Kidney (tissue), 13 donors: ENCODE measurements at regions not wholly inside any gene's neighbourhood (a gene's known extent, or its start where the extent isn't known, plus 50 kb on each side); places are given as distances from the start of the nearest gene placed in this dataset.

ENCODE experiments used
- DNase-seq, 5 donors: peaks; one replicate each; pipeline ENCODE4 v3.0.0-alpha.2; 2013 to 2020
- FAIRE-seq: peaks from 2 replicates; lab custom pipeline; 2012; peaks lifted over from hg19 to GRCh38; lab: Jason Lieb, UNC
- H3K27ac ChIP-seq, 2 donors: one replicate each; pipeline ENCODE4 v1.7.0; 2013; ENCODE audit warnings: low read depth in 2 of 2, low read length in 2 of 2, inconsistent platforms in 1 of 2
- H3K27me3 ChIP-seq: one replicate; pipeline ENCODE4 v1.7.1; 2013; ENCODE audit warnings: low read length, inconsistent platforms; ENCODE audit not compliant: control insufficient read depth, insufficient read depth
- H3K36me3 ChIP-seq, 3 donors: one replicate each; pipeline versions ENCODE4 v1.7.0 to v1.7.1; 2013; ENCODE audit warnings: low read length in 3 of 3, control low read depth in 1 of 3, inconsistent platforms in 1 of 3; ENCODE audit not compliant: insufficient read depth in 3 of 3, control insufficient read depth in 2 of 3
- H3K4me1 ChIP-seq, 3 donors: one replicate each; pipeline versions ENCODE4 v1.7.0 to v1.7.1; 2013; ENCODE audit warnings: low read length in 3 of 3, inconsistent platforms in 1 of 3, low read depth in 1 of 3; ENCODE audit not compliant: control insufficient read depth in 2 of 3, insufficient read depth in 2 of 3
- H3K4me3 ChIP-seq, 3 donors: one replicate each; pipeline versions ENCODE4 v1.7.0 to v1.8.1; 2013; ENCODE audit warnings: low read length in 3 of 3, control low read depth in 1 of 3, inconsistent platforms in 1 of 3
- H3K9ac ChIP-seq, 3 donors: one replicate each; pipeline versions ENCODE4 v1.7.0 to v1.7.1; 2013; ENCODE audit warnings: low read length in 3 of 3, control low read depth in 1 of 3, inconsistent platforms in 1 of 3
- H3K9me3 ChIP-seq, 3 donors: one replicate each; pipeline versions ENCODE4 v1.7.0 to v1.7.1; 2013; ENCODE audit warnings: low read length in 3 of 3, control low read depth in 1 of 3, inconsistent platforms in 1 of 3; ENCODE audit not compliant: control insufficient read depth in 2 of 3, insufficient read depth in 1 of 3
- CTCF ChIP-seq: IDR thresholded peaks from 3 replicates; pipeline ENCODE4 v1.5.1; 2012; ENCODE audit warnings: mild to moderate bottlenecking, moderate library complexity, borderline replicate concordance; ENCODE audit not compliant: insufficient read depth; ENCODE audit errors: extremely low read depth
- intact Hi-C: fragments of 100-400 bp; cut with DNase I; formaldehyde crosslinking; loops from one replicate; pipeline ENCODE4 v1.11.1; 2022
- donor health status: control.
- donor health status: control.
- donor health status: control.
- donor health status: control.
- donor health status: control.
- donor health status: DM: yes; HTN: yes; CAD: no.
- donor health status: Normal renal cell carcinoma (clear cell type).

- no peak overlapping the region for H3K9ac ChIP-seq
- H3K4me1 ChIP-seq, result no peaks in the 10 kb centered on the region
- H3K27me3 ChIP-seq, result no peaks in the 10 kb centered on the region
- TF ChIP-seq CTCF, result no peak
- no peaks in the 10 kb centered on the region for H3K9me3 ChIP-seq
- no peak overlapping the region for H3K27ac ChIP-seq
- DNase-seq, result no peak
- no peak for FAIRE-seq
- no peak overlapping the region for H3K4me3 ChIP-seq
- no peaks in the 10 kb centered on the region for H3K36me3 ChIP-seq
- intact Hi-C loops, result no loop called here
Measured at GRCh38 chr7:19407270-19407669, 262.0 kb upstream of the FERD3L start.

GRCh38 chr7:19405541-19405940 is 260.3 kb upstream of the FERD3L start:
- H3K36me3 ChIP-seq, result no peaks in the 10 kb centered on the region
- H3K9me3 ChIP-seq, result no peaks in the 10 kb centered on the region
- no peak for DNase-seq
- no peak for FAIRE-seq
- no peaks in the 10 kb centered on the region for H3K4me1 ChIP-seq
- H3K4me3 ChIP-seq, result no peak overlapping the region
- intact Hi-C loops, result no loop called here
- no peak overlapping the region for H3K9ac ChIP-seq
- H3K27me3 ChIP-seq, result no peaks in the 10 kb centered on the region
- TF ChIP-seq CTCF, result no peak
- no peak overlapping the region for H3K27ac ChIP-seq

- intact Hi-C loops, result no loop called here
- FAIRE-seq, result no peak
- no peaks in the 10 kb centered on the region for H3K36me3 ChIP-seq
- TF ChIP-seq CTCF, result no peak
- no peak overlapping the region for H3K9ac ChIP-seq
- no peaks in the 10 kb centered on the region for H3K4me1 ChIP-seq
- H3K4me3 ChIP-seq, result no peak overlapping the region
- no peaks in the 10 kb centered on the region for H3K27me3 ChIP-seq
- DNase-seq, result peak in 1 of 5 donors; percentile 13
- H3K9me3 ChIP-seq, result no peaks in the 10 kb centered on the region
- no peak overlapping the region for H3K27ac ChIP-seq
Measured at GRCh38 chr7:19404912-19405329, 259.7 kb upstream of the FERD3L start.

- H3K4me1 ChIP-seq, result no peaks in the 10 kb centered on the region
- H3K4me3 ChIP-seq, result no peak overlapping the region
- H3K9ac ChIP-seq, result no peak overlapping the region
- H3K9me3 ChIP-seq, result no peaks in the 10 kb centered on the region
- FAIRE-seq, result no peak
- DNase-seq, result no peak
- no peak overlapping the region for H3K27ac ChIP-seq
- H3K36me3 ChIP-seq, result no peaks in the 10 kb centered on the region
- intact Hi-C loops, result no loop called here
- TF ChIP-seq CTCF, result no peak
- no peaks in the 10 kb centered on the region for H3K27me3 ChIP-seq
Measured at GRCh38 chr7:19403691-19404090, 258.5 kb upstream of the FERD3L start.
